ENCODE measurements at regions not wholly inside any gene's neighbourhood (a gene's known extent, or its start where the extent isn't known, plus 50 kb on each side); places are given as distances from the start of the nearest gene placed in this dataset.

DNA sequence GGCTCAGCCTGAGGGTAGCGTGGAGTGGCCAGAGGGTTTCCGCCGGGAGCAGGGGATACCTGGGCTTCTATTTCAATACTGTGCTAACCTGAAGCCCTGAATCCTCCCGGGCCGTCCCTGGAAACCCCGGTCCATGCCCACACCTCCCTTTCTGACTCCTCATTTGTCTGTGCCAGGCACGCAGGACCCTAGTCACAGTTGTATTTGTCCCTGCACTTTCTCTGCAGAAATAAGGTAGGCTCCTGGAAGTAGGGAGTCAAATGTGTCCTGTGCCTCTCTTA is 418.8 kb upstream of the HS6ST1 start:
- no peak for DNase-seq

DNA sequence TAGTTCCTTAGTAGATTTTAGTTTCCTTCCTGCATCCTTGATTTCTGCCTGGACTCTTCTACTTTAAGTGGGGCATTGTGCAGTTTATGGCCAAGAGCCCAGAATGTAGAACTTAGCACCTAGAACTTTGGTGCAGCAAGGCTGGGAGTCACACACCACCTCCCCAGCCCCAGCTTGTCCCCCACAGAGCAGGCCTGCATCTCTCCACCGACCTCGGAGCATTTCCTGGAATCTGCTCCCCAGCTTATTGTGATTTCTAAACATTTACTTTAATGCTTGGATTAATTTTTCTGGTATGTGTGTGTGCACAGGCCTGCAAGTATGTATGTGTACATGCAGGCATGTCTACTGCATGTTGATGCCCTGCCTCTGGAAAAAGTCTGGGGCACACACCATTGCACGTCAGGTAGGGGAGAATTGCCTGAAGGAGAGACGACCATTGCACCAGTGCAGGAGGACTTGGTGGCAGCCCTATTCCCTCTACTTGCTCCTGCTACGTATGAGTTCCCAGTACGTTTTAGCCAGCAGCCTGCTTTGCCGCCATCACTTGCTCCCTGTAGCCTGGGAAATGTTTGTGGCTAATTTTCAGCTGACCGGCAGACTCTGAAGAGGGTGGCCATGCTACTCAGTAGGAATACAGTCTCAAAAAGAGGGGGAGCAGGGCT is 419.9 kb upstream of the HS6ST1 start:
- DNase-seq: no peak

DNA sequence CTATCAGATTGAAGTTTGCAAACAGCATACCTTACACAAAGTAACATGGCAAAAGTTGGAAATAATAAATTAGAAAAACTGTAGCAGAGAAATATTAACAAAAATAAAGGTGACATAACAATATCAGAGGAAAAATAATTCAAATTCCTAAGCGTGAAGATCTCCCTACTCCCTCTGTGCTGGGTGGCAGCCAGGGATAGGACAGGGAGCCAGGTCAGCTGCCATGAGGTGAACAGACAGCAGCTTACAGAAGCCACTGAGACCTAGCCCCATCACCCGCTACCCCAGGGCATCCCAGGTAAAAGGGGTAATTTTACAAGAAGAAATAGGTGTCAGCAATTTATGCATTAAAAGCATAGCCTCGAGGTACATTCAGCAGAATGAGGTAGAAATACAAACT is 423.8 kb upstream of the HS6ST1 start:
- DNase-seq: no peak

GRCh38 chr2:128745946-128746345 is 427.3 kb upstream of the HS6ST1 start:
- no peak for DNase-seq

DNA sequence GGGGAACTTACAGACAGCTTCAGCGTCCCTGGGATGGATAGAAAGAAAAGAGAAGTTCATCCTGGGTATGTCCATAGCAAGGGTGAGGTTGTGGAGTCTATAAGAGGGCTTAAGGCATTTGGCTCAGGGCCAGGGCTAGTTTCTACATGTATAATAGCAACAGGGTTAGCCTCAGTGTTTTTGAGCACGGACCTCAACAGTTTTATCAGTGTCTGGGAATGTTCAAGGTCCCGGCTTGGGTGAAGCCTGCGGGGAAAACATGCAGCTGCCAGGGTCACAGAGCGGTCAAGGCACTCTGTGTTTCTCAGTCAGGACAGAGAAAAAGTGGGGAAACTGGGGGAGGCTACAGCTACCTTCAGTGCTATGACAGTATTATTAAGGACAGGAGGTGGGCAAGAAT is 427.7 kb upstream of the HS6ST1 start:
- DNase-seq: no peak

- DNase-seq: no peak
Measured at GRCh38 chr2:128748336-128748735, 429.7 kb upstream of the HS6ST1 start.

- DNase-seq: no peak
Measured at GRCh38 chr2:128748835-128749605, 430.4 kb upstream of the HS6ST1 start.

GRCh38 chr2:128750328-128751165 is 431.9 kb upstream of the HS6ST1 start:
- no peak for DNase-seq

DNA sequence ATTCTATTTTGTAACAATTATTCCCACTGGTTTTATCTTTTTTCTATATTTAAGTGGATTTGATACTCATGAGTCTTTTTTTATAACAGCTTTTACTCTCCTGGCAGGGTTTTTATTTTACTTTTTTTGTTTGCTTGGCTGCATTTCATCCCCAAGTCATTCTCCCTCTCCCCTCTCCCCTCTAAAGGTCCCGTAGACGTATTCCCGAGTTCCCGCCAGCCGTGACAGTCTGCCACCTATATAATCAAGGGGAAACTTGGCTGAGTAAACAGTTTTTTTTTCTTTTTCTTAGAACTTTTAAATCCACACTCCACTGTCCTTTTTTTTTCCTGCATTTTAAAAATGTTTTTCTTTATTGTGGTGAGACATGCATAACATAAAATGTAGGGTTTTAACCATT is 433.1 kb upstream of the HS6ST1 start:
- DNase-seq: no peak

GRCh38 chr2:128752691-128753263 is 434.1 kb upstream of the HS6ST1 start:
- no peak for DNase-seq

GRCh38 chr2:128753321-128753720 is 434.7 kb upstream of the HS6ST1 start:
- no peak for DNase-seq

DNA sequence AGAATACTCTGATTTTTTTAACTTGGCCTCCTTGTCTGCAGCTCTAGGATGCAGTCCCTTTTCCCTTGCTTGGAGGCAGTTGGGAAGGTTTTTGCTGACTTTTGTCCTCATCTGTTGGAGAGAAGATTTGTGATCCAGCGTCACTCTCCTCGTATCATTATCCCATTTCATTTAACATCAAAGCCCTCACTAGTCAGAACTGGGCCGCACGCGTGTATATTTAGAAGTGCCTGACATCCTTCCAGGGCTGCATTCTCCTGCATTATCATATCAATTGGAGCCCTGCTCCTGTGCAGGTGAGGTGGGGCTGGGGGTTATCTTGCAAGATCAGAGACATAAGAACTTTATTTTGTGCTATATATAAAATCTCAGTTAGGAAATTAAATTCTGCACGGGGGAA is 435.1 kb upstream of the HS6ST1 start:
- DNase-seq: no peak

GRCh38 chr2:128754246-128754724 is 435.6 kb upstream of the HS6ST1 start:
- no peak for DNase-seq

- DNase-seq: no peak
Measured at GRCh38 chr2:128755695-128756364, 437.2 kb upstream of the HS6ST1 start.

GRCh38 chr2:128756365-128756717 is 437.7 kb upstream of the HS6ST1 start:
- no peak for DNase-seq

DNA sequence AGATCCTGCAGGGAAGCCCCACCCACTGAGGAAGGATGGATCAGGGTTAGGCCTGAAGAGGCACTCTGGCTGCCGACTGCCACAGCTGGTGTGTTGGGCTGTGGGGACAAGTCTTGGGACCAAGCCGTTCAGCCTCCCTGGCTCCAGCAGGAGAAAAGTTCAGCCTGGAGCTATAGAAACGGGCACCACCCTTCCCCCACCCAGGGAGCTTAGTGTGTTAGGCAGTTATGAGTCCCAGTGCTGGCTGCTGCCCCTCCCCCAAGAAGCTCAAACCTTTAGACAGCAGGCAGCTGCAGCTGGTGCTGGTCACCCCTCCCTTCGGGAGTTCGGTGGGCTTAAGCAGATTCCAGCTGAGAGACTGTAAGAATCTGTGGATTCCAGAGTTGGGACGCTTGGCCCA is 447.1 kb upstream of the HS6ST1 start:
- no peak for DNase-seq

GRCh38 chr2:128768041-128768440 is 449.4 kb upstream of the HS6ST1 start:
- no peak for DNase-seq

GRCh38 chr2:128769457-128770142 is 450.9 kb upstream of the HS6ST1 start:
- DNase-seq: no peak

DNA sequence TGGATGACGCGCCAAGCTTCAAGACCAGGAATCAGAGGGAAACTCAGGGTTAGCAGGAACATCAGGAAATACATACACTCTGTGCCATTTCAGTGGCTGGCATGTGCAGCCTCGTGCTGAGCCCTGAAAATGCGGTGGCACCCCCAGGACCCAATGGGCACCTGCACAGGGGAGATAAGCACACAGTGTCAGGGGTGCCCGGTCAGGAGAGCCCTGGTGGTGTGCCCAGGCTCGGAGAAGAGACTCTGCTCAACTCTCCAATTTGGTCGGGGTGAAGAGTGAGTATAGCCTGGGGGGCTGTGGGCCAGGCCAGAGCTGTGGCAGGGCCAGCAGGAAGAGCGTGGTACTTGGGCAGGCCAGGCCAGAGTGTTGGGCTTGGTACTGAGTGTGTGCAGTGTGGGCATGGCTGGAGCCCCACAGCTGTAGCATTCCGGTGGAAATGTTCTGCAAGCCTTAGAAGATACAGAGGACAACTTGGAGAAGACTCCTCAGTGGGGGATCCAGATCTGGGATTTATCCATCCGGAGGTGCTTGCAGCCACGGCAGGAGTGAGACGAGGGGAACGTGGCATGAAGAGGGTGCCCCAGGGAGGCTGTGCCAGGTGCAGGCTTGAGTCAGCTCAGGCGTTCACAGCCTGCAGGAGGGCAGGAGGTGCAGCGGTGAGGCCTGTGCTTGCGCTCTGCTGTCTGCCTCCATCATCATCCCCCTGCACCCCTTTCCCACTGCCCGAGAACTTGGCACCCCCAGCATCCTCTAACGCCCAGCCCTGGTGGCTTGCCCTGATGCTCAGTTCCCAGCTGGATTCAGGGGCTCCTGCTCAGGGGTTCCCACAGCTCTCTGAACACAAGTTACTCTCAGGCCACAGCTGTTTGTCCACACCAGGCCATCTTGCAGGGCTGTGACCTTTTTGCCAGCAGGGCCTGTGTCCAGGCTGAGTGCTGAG is 451.7 kb upstream of the HS6ST1 start:
- no peak for DNase-seq

DNA sequence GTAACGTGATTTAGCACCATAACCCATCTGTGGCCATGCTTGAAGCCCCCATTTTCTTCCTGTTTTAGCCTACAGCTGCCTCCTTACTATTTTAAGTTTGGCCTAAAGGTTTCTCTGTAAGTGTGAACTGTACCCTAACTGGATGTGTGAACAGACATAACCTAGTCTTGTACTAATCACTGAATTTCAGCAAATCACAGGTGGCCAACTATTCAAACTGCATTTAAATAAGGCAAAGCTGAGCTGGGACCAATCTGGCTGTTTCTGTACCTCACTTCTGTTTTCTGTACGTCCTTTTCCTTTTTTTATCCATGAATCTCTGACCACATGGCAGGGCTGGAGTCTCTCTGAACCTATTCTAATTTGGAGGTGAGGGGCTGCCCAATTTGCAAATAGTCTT is 452.7 kb upstream of the HS6ST1 start:
- no peak for DNase-seq

DNA sequence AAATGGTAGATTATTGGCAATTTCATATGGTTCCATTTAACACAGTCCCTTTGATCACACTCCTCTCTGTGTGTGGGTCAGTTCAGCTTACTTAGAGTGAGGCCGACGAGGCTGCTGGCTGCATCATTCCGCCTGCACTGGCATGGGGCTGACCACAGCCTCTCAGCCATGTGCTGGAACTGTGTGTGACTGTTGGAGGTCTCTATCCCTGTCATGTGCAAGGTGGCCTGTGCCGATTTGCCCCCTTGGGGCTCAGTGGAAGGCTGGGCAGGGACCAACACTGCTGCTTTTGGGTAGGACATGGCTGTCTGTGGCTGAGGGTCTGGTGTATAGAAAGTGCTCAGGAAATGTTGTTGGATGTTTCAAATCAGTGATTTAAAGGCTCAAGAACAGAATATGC is 454.0 kb upstream of the HS6ST1 start:
- DNase-seq: no peak

Measured in CD4-positive, alpha-beta T cell treated with Interleukin-12 subunit alpha and Interleukin-12 subunit beta, for 1 hour (primary cell).